HG03039 (cell line): ENCODE measurements at regions not wholly inside any gene's neighbourhood (a gene's known extent, or its start where the extent isn't known, plus 50 kb on each side); places are given as distances from the start of the nearest gene placed in this dataset.

Experiments
- ATAC-seq: cut with Tn5 transposase; IDR thresholded peaks from one replicate; pipeline ENCODE4 v1.9.1; 2021; ENCODE audit warnings: mild to moderate bottlenecking, moderate library complexity; ENCODE audit not compliant: unreplicated experiment

- no peak for ATAC-seq
Observed at GRCh38 chr2:146158072-146158674, 1638.3 kb upstream of the ZEB2 start.

GRCh38 chr2:146147448-146148012, 1627.6 kb upstream of the ZEB2 start:
- no peak for ATAC-seq

GRCh38 chr2:146143971-146144370, 1624.1 kb upstream of the ZEB2 start:
- ATAC-seq = no peak

GRCh38 chr2:146138820-146139219, 1618.9 kb upstream of the ZEB2 start:
- no peak for ATAC-seq

GRCh38 chr2:146135245-146135644, 1615.3 kb upstream of the ZEB2 start:
- no peak for ATAC-seq

- ATAC-seq = no peak
Observed at GRCh38 chr2:146131785-146132184, 1611.9 kb upstream of the ZEB2 start.

GRCh38 chr2:146131048-146131447, 1611.1 kb upstream of the ZEB2 start:
- no peak for ATAC-seq

- ATAC-seq = no peak
Observed at GRCh38 chr2:146130290-146130689, 1610.4 kb upstream of the ZEB2 start.

GRCh38 chr2:146129231-146129630, 1609.3 kb upstream of the ZEB2 start:
- no peak for ATAC-seq

GRCh38 chr2:146128216-146128615, 1608.3 kb upstream of the ZEB2 start:
- no peak for ATAC-seq

GRCh38 chr2:146125551-146125950, 1605.6 kb upstream of the ZEB2 start:
- no peak for ATAC-seq

GRCh38 chr2:146124741-146125140, 1604.8 kb upstream of the ZEB2 start:
- ATAC-seq = no peak

- ATAC-seq = no peak
Observed at GRCh38 chr2:146123714-146124113, 1603.8 kb upstream of the ZEB2 start.

GRCh38 chr2:146123256-146123655, 1603.3 kb upstream of the ZEB2 start:
- no peak for ATAC-seq

GRCh38 chr2:146119586-146119985, 1599.7 kb upstream of the ZEB2 start:
- ATAC-seq = no peak

- ATAC-seq = no peak
Observed at GRCh38 chr2:146108993-146109392, 1589.1 kb upstream of the ZEB2 start.

GRCh38 chr2:146094185-146094584, 1574.3 kb upstream of the ZEB2 start:
- no peak for ATAC-seq

GRCh38 chr2:146081459-146081858, 1561.5 kb upstream of the ZEB2 start:
- ATAC-seq = no peak

- no peak for ATAC-seq
Observed at GRCh38 chr2:146080925-146081324, 1561.0 kb upstream of the ZEB2 start.

GRCh38 chr2:146079216-146079615, 1559.3 kb upstream of the ZEB2 start:
- ATAC-seq = no peak

GRCh38 chr2:146077156-146077555, 1557.2 kb upstream of the ZEB2 start:
- no peak for ATAC-seq

- ATAC-seq = no peak
Observed at GRCh38 chr2:146068051-146068450, 1548.1 kb upstream of the ZEB2 start.

- ATAC-seq = no peak
Observed at GRCh38 chr2:146048141-146048540, 1528.2 kb upstream of the ZEB2 start.
